ENCODE measurements at regions not wholly inside any gene's neighbourhood (a gene's known extent, or its start where the extent isn't known, plus 50 kb on each side); places are given as distances from the start of the nearest gene placed in this dataset.

- TF ChIP-seq SIX5 (IDR thresholded peaks at IDR 0.05; ENCODE audit: low read depth, low read length, severe bottlenecking) (no peak), ZBED1 (IDR thresholded peaks at IDR 0.05; ENCODE audit: borderline replicate concordance) (no peak), NFXL1 (IDR thresholded peaks at IDR 0.05; ENCODE audit: borderline replicate concordance) (no peak)
These were observed 109.1 kb downstream of the MTERF1 start (continued) for GRCh38 chr7:91771394-91771793.

GRCh38 chr7:91771921-91772815 is 108.3 kb downstream of the MTERF1 start:
- RAD21 ChIA-PET (ENCODE audit: unreplicated experiment), result no interaction called here

More at GRCh38 chr7:91771921-91772815, 108.3 kb downstream of the MTERF1 start:
- Histone ChIP-seq H3K4me2 (ENCODE audit: control insufficient read depth, insufficient read depth) (no peak overlapping the region), H3K36me3 (ENCODE audit: control insufficient read depth in 2 of 2, insufficient read depth in 2 of 2, low read length in 1 of 2) (no peaks in the 10 kb centered on the region), H3K79me2 (ENCODE audit: control insufficient read depth, insufficient read depth, low read length) (no peaks in the 10 kb centered on the region), H3K27me3 (replicated peaks in 1 of 2; ENCODE audit: control insufficient read depth in 2 of 2, insufficient read depth in 2 of 2, low read length in 1 of 2) (no peaks in the 10 kb centered on the region), H3K4me3 (no peak overlapping the region), H3K4me1 (ENCODE audit: control insufficient read depth, insufficient read depth, low read length) (no peaks in the 10 kb centered on the region), H2AFZ (ENCODE audit: control insufficient read depth, low read depth, low read length) (no peak overlapping the region), H3K27ac (ENCODE audit: control insufficient read depth, insufficient read depth) (no peak overlapping the region), H3K9me3 (replicated peaks; ENCODE audit: control insufficient read depth, insufficient read depth, low read length) (no peaks in the 10 kb centered on the region), H3K9ac (ENCODE audit: control insufficient read depth, insufficient read depth, low read length) (no peak overlapping the region), H4K20me1 (ENCODE audit: control insufficient read depth, insufficient read depth) (no peaks in the 10 kb centered on the region)
- WGBS (ENCODE audit: insufficient coverage, insufficient replicate concordance, low lambda C conversion rate, missing lambda C conversion rate), result 5% methylated on average over 4 of the region's 4 CpGs
- POLR2A ChIA-PET, result no interaction called here
- ATAC-seq (no peak), FAIRE-seq (no peak), DNase-seq (ENCODE audit: low read depth, low spot score) (no peak)
- SMC1A ChIA-PET (ENCODE audit: uncharacterized antibody, unreplicated experiment), result no interaction called here
- intact Hi-C loops (cut with micrococcal nuclease; ENCODE audit: unreplicated experiment) (no loop called here), in situ Hi-C loops (cut with MboI) (no loop called here)
- TF ChIP-seq SRF (IDR thresholded peaks at IDR 0.05; ENCODE audit: low read depth in 2 of 2, low read length in 2 of 2), result no peak
- TF ChIP-seq YY1 (IDR thresholded peaks at IDR 0.05; ENCODE audit: low read depth, low read length), result no peak
- no peak for TF ChIP-seq MXI1 (IDR thresholded peaks at IDR 0.05; ENCODE audit: low read depth, low read length)
- TF ChIP-seq SMARCA5 (IDR thresholded peaks at IDR 0.05), result no peak
- TF ChIP-seq E4F1 (IDR thresholded peaks at IDR 0.05; ENCODE audit: borderline replicate concordance, partially characterized antibody), result no peak
- BruUV-seq (replicated peaks), result no TSS peak
- CTCF ChIA-PET, result interaction anchor here (1.5 kb wide), 1 partner anchor 12 kb away, joined by 4 read pairs; no protein-coding TSS in a partner anchor
